NCI-H1436 (cell line): ENCODE measurements at regions not wholly inside any gene's neighbourhood (a gene's known extent, or its start where the extent isn't known, plus 50 kb on each side); places are given as distances from the start of the nearest gene placed in this dataset.

Source experiments
- DNase-seq: peaks from one replicate; lab custom pipeline; 2025; lab: John Stamatoyannopoulos, UW

- DNase-seq = no peak
These were observed 206.3 kb downstream of the THBS2 start for GRCh38 chr6:169047345-169047744.

GRCh38 chr6:169046483-169047192 is 207.0 kb downstream of the THBS2 start:
- DNase-seq = no peak

DNA sequence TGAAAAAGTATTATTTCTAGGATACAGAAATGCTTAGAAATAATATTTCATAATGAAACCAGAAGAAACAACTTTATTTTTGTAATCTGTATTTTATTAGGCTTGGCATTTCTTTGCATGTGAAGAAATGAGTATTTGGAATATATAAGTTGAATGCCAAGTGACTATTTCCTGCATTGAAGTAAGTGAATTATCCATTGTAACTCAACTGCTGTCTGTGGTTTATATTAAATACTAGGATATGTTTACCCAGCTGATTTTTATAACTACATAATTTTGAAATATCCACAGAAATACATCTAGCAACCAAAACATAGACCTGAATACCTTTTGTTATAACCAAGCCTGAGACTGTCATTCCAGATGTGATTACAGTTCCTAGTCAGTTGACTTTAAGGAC is 207.6 kb downstream of the THBS2 start:
- DNase-seq = no peak

- DNase-seq = peak; percentile 18
These were observed 208.2 kb downstream of the THBS2 start for GRCh38 chr6:169045486-169045885.

GRCh38 chr6:169044381-169045230 is 209.0 kb downstream of the THBS2 start:
- no peak for DNase-seq

- DNase-seq = no peak
These were observed 211.6 kb downstream of the THBS2 start for GRCh38 chr6:169042061-169042460.

DNA sequence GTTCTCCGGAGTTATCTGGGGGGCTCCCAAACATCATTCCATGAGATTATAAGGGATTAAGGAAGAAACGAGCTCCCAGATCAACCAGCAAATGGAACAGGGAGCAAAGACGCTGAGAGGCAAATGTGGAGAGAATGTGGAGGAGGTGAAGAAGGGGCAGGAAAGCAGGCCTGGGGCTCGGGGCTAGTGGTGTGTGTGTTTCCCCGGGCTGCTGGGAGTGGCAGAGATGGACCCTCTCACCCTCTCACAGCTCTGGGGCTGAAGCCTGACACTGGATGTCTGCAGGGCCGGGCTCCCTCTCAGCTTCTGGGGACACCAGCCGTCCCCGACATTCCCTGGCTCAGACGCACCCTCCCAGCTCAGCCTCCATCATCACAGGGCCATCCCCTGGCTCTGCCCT is 212.6 kb downstream of the THBS2 start:
- no peak for DNase-seq

DNA sequence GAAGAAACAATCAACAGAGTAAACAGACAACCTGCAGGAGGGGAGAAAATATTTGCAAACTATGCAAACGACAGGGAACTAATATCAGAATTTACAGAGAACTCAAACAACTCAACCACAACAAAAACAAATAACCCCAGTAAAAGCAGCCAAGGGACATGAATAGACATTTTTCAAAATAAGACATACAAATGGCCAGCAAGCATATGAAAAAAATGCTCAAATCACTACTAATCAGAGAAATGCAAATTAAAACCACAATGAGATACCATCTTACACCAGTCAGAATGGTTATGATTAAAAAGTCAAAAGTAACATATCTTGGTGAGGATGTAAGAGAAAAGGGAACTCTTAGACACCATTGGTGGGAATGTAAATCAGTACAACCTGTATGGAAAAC is 215.0 kb downstream of the THBS2 start:
- no peak for DNase-seq

GRCh38 chr6:169035385-169036240 is 218.0 kb downstream of the THBS2 start:
- DNase-seq = no peak

GRCh38 chr6:169034516-169035167 is 219.0 kb downstream of the THBS2 start:
- no peak for DNase-seq

DNA sequence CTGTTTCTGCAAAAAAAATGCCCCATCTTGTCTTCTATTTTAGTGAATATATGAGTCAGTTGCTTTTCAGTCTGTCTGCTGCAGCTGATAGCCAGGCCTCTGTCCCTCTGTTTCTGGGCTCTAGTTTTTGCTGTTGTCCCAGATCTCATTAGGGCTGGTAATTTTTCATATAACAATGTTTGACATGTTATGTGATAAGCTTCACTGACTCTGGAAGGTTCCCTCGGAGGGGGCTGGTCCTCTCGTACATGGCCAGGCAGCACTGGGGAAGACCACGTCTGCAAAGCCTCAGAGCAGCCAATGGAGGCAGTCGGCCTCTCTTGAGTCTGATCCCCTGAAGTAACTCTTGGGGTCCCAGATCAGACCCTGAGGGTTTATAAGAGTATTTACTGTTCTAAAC is 223.8 kb downstream of the THBS2 start:
- no peak for DNase-seq

DNA sequence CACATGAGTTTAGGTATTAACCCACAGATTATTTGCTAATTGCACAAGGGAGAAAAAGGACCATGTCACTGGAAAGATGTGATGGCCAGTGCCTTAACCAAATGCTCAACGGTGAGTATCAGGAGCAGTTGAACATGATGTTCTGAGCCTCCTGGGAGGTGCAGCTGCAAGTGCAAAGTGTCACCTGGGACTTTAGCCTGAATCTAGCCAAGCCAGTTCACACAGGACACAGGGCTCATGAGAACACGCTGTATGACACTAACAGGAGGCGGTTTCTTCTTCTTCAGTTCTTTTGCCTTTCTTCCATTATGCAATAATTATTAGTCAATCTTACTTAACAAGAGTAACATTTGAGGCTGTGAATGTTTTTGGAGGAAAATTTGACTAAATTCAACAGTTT is 225.3 kb downstream of the THBS2 start:
- no peak for DNase-seq

GRCh38 chr6:169026175-169026574 is 227.5 kb downstream of the THBS2 start:
- DNase-seq = no peak

DNA sequence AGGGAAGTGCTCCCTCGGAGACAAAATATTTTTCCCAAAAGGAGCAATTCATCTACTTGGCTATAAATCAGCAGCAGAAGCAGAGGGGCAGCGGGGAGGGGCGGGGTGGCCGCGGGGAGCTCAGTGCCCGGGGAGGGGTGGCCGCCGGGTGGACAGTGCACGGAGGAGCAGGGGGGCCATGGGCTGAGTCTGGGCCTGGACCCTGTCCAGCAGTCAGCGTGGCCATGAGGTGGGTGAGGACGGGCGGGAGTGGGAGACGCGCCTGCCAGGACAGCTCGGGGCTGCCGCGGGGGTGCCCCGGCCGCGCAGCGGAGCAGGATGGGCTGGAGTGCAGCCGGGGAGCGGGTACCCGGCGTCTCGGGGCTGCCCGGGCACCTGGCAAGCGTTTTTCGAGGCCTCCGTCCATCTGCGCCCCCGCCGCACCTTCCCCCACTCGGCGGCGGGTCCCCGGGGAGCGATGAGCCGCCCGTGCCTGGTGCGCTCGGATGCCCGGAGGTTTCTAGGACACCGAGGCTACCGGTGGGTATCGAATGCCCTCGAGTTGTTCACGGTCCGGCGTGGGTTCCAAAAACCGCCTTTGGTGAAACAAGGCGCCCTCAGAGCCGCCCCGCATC is 229.5 kb downstream of the THBS2 start:
- no peak for DNase-seq

DNA sequence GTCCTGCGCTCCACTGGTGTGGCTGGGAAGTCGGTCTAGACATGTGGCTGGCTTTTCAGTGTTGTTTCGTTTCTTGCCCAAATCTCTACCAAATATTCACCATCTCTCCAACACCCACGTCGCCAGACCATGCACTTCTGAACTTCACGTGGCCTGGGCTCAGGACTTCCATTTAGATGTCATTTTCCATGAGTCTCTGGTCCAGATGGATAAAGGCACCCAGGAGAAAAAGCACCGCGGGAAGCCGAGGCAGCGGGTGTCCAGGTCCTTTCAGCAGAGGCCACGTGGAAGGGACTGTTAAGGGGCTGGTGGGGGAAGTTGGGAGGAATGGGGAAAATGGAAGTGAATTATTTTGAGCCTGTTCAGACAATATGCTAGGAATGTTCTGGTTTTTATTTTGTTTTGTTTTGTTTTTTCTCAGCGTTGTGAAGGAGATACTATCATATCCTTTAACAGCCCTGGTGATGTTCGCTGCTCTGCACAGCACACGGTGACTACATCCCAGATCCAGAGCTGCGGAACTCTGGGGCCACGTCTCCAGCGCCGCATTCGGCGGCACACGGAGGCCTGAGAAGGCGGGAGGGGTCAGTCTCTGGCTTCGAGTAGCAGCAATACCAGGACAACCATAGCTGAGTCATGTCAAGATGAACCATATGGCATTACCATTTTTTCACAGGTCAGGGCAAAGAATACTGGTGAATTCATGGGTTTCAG is 230.3 kb downstream of the THBS2 start:
- no peak for DNase-seq

DNA sequence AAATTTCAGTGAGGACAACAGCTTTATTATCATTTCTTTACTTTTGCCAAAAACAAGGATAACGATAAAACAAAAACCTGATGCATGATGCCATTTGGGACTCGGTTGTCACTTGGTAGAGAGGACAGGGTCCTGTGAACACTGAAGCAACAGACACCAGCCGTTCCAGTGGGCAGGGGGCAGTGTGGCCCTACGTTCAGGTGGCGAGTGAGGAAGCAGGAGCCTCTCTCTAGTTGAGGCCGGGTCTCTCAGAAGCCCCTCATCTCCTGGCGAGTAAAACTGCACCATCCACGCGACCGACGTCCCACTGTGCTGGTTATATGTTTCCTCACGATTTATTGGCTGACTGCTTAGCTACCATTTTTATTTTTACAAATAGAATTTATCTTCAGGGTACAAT is 231.6 kb downstream of the THBS2 start:
- no peak for DNase-seq

DNA sequence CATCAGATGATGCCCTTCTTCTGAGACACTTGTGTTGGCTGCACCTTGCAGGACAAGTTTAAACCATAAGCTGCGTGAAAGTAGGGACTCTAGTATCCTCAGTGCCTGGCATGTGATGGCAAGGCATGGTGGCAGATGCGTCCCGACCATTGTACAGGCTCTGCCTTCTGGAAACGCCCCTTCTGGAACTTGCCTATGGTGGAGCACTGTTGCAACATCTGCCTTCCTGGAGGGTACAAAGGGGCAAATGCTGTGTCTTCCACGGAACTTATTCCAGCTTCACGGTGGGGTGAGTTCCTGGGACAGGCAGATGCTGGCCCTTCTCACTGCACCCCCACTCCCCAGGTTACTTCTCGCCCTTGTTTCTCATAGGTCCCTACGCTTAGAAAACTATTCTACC is 232.8 kb downstream of the THBS2 start:
- DNase-seq = no peak

DNA sequence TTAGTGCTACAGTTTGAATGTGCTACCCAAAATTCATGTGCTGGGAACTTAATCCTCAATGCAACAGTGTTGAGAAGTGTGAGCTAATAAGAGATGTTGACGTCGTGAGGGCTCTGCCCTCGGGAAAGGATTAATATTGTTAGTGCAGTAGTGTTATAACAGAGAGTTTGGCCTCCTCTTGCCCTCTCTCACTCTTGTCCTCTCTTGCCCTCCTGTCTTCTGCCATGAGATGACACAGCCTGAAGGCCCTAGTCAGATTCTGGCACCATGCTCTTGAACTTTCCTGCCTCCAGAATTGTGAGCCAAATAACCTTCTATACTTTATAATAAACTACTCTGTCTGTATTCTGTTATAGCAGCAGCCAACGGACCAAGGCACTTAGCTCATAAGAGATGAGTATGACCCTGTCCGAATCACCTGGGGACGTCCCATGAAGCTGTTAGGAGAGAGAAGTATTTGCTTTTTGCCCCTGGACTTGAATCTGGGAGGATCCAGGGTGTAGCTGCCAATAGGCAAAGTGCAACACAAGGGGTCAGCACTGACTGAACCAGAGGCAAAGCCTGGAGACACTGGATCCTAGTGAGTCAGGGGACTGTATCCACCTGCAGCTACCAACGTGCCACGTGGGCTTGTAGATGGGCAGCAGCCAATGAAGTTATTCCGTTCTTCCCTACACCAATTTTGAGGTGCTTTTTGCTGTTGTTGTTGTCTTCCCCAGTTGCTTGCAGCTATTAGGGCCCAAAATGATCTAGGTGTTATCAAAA is 233.7 kb downstream of the THBS2 start:
- no peak for DNase-seq

DNA sequence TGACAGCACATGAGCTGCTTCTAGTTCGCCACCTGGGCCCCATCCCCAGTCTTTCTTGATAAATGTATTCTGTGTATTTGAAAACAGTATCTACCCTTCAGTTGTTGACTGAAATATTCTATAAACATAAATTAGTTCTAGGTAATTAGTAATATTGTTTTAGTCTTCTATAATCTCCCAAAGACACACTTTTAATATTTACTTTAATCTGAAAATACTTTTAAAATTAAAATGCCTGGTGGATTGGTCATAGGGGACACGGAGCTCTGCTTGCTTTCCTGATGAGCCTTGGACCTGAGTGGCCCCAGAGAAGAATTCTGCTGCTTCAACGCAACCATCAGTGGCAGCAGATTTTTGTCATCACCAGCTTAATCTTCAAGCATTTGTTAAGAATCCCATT is 234.5 kb downstream of the THBS2 start:
- DNase-seq = no peak

DNA sequence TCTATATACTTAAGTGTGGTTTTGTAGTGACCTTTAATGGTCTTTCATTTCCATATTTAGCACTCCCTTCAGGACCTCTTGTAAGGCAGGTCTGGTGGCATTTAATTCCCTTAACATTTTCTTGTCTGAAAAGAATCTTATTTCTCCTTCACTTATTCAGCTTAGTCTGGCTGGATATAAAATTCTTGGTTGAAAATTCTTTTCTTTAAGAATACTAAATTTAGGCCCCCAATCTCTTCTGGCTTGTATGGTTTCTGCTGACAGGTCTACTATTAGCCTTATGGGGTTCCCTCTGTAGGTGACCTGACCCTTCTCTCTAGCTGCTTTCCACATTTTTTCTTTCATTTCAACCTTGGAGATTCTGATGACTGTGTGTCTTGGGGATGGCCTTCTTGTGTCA is 236.9 kb downstream of the THBS2 start:
- DNase-seq = no peak
